ENCODE measurements at regions not wholly inside any gene's neighbourhood (a gene's known extent, or its start where the extent isn't known, plus 50 kb on each side); places are given as distances from the start of the nearest gene placed in this dataset.

DNA sequence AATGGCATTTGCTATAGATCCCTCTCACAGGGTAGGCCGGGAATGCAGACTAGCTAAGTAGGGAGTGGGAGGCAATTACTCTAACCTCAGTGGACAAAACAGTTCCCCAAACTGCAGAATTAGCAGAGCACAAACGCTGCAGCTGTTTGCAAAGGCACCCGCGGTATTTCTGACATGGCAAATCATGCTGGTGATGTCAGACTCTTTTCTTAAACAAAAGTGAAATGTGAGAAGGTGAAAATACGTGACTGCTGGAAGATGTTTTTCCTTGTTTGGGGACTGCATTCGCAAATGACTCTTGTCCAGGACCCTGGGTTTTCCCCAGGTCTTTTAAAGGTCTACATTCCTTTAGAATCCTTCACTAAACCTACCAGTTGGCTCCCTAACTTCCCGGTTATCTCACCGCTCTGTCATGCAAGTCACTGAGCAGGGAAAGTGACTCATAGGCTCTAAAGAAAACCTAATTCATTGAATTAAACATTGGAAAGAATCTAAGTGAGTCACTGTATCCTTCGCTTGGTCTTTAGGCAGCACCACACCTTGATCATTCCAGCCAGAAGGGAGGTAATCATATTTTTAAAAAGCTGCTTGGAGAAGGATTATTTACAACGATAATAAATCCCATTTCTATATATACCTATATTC lies 91.5 kb upstream of the DNAH5 start:
- TF ChIP-seq, protein P1, sequence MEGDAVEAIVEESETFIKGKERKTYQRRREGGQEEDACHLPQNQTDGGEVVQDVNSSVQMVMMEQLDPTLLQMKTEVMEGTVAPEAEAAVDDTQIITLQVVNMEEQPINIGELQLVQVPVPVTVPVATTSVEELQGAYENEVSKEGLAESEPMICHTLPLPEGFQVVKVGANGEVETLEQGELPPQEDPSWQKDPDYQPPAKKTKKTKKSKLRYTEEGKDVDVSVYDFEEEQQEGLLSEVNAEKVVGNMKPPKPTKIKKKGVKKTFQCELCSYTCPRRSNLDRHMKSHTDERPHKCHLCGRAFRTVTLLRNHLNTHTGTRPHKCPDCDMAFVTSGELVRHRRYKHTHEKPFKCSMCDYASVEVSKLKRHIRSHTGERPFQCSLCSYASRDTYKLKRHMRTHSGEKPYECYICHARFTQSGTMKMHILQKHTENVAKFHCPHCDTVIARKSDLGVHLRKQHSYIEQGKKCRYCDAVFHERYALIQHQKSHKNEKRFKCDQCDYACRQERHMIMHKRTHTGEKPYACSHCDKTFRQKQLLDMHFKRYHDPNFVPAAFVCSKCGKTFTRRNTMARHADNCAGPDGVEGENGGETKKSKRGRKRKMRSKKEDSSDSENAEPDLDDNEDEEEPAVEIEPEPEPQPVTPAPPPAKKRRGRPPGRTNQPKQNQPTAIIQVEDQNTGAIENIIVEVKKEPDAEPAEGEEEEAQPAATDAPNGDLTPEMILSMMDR (IDR thresholded peaks at IDR 0.05): no peak
- Mint-ChIP-seq H3K4me3 (ENCODE audit: unreplicated experiment) (peak overlapping the region; percentile 60), H3K27ac (ENCODE audit: unreplicated experiment) (peak overlapping the region; percentile 96), H3K4me1 (ENCODE audit: unreplicated experiment) (peaks cover 71% of the 10 kb centered on the region), H3K36me3 (ENCODE audit: unreplicated experiment) (no peaks in the 10 kb centered on the region), H3K9me3 (ENCODE audit: unreplicated experiment) (no peaks in the 10 kb centered on the region), H3K27me3 (ENCODE audit: unreplicated experiment) (no peaks in the 10 kb centered on the region)
- DNase-seq (ENCODE audit: extremely low spot score, unreplicated experiment): peak; percentile 80

GRCh38 chr5:14034963-14035362 lies 90.5 kb upstream of the DNAH5 start:
- Mint-ChIP-seq H3K27ac (ENCODE audit: unreplicated experiment) (peak overlapping the region; percentile 96), H3K4me3 (ENCODE audit: unreplicated experiment) (no peak overlapping the region), H3K9me3 (ENCODE audit: unreplicated experiment) (no peaks in the 10 kb centered on the region), H3K36me3 (ENCODE audit: unreplicated experiment) (no peaks in the 10 kb centered on the region), H3K4me1 (ENCODE audit: unreplicated experiment) (peaks cover 66% of the 10 kb centered on the region), H3K27me3 (ENCODE audit: unreplicated experiment) (no peaks in the 10 kb centered on the region)
- TF ChIP-seq, protein P1 (IDR thresholded peaks at IDR 0.05): no peak
- DNase-seq (ENCODE audit: extremely low spot score, unreplicated experiment): peak; percentile 36

DNA sequence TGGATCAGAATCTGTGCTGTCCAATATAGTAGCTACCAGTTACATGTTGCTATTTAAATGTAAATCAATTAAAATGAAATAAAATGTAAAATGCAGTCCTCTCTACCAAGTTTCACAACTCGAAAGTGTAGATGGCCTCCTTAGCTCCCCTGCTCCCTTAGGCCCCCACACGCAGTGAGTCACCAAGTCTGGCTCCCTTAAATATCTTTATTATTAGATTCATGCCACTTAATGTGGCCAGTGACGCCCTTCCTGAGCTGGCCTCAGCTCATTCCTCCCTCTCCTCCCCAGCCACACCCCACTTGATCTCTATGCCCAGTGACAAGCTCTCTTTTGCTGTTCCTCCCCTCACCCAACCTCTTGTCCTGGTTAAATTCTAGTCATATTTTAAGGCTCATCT lies 88.4 kb upstream of the DNAH5 start:
- H3K27ac Mint-ChIP-seq (ENCODE audit: unreplicated experiment): peak overlapping the region; percentile 16
- H3K4me3 Mint-ChIP-seq (ENCODE audit: unreplicated experiment): no peak overlapping the region
- TF ChIP-seq, protein P1 (IDR thresholded peaks at IDR 0.05): no peak
- H3K27me3 Mint-ChIP-seq (ENCODE audit: unreplicated experiment): no peaks in the 10 kb centered on the region
- H3K9me3 Mint-ChIP-seq (ENCODE audit: unreplicated experiment): no peaks in the 10 kb centered on the region
- peaks cover 48% of the 10 kb centered on the region for H3K4me1 Mint-ChIP-seq (ENCODE audit: unreplicated experiment)
- no peaks in the 10 kb centered on the region for H3K36me3 Mint-ChIP-seq (ENCODE audit: unreplicated experiment)
- DNase-seq (ENCODE audit: extremely low spot score, unreplicated experiment): no peak

GRCh38 chr5:14028938-14029584 lies 84.6 kb upstream of the DNAH5 start:
- Mint-ChIP-seq H3K27me3 (ENCODE audit: unreplicated experiment) (no peaks in the 10 kb centered on the region), H3K4me1 (ENCODE audit: unreplicated experiment) (peaks cover 9% of the 10 kb centered on the region), H3K27ac (ENCODE audit: unreplicated experiment) (no peak overlapping the region), H3K36me3 (ENCODE audit: unreplicated experiment) (no peaks in the 10 kb centered on the region), H3K9me3 (ENCODE audit: unreplicated experiment) (no peaks in the 10 kb centered on the region), H3K4me3 (ENCODE audit: unreplicated experiment) (no peak overlapping the region)
- peak; percentile 54 for DNase-seq (ENCODE audit: extremely low spot score, unreplicated experiment)
- TF ChIP-seq, protein P1 (IDR thresholded peaks at IDR 0.05): no peak

GRCh38 chr5:14028188-14028587 lies 83.7 kb upstream of the DNAH5 start:
- Mint-ChIP-seq H3K4me1 (ENCODE audit: unreplicated experiment) (peaks cover 4% of the 10 kb centered on the region), H3K4me3 (ENCODE audit: unreplicated experiment) (no peak overlapping the region), H3K27me3 (ENCODE audit: unreplicated experiment) (no peaks in the 10 kb centered on the region), H3K27ac (ENCODE audit: unreplicated experiment) (no peak overlapping the region), H3K36me3 (ENCODE audit: unreplicated experiment) (no peaks in the 10 kb centered on the region), H3K9me3 (ENCODE audit: unreplicated experiment) (no peaks in the 10 kb centered on the region)
- TF ChIP-seq, protein P1 (IDR thresholded peaks at IDR 0.05): no peak
- DNase-seq (ENCODE audit: extremely low spot score, unreplicated experiment): no peak
